Lower leg skin (tissue), 3 donors: ENCODE measurements at regions not wholly inside any gene's neighbourhood (a gene's known extent, or its start where the extent isn't known, plus 50 kb on each side); places are given as distances from the start of the nearest gene placed in this dataset.

Source experiments
- POLR2A ChIP-seq, 2 donors: fragments of 450-650 bp; IDR thresholded peaks; one replicate each; pipeline ENCODE4 v1.6.1; 2016 to 2017; ENCODE audit warnings: antibody characterized with exemption in 2 of 2, mild to moderate bottlenecking in 1 of 2, moderate library complexity in 1 of 2
- TF ChIP-seq, protein P1 (sequence below), 3 donors: fragments of 450-650 bp; IDR thresholded peaks; one replicate each; pipeline ENCODE4 v1.5.1; 2016; ENCODE audit warnings: antibody characterized with exemption in 3 of 3, mild to moderate bottlenecking in 3 of 3, moderate library complexity in 2 of 3

DNA sequence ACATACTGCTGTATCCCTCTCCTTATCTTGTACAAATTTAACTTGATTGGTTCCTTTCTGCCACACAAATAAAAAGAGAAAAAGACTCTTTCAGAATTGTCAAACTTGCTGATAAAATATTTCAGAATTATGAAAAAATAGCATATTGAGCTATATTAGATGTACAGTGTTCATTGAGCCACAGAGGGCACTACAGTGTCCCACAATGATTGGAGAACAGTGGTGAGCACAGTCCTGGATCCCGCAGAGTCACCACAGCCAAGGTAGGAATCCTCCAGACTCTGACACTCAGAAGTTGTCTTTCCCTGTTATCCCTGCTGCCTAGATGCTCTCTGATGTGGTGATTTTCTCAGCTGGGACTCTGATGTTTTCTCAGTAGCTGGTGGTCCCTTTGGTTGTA, 1281.3 kb upstream of the ZEB2 start:
- TF ChIP-seq, protein P1, sequence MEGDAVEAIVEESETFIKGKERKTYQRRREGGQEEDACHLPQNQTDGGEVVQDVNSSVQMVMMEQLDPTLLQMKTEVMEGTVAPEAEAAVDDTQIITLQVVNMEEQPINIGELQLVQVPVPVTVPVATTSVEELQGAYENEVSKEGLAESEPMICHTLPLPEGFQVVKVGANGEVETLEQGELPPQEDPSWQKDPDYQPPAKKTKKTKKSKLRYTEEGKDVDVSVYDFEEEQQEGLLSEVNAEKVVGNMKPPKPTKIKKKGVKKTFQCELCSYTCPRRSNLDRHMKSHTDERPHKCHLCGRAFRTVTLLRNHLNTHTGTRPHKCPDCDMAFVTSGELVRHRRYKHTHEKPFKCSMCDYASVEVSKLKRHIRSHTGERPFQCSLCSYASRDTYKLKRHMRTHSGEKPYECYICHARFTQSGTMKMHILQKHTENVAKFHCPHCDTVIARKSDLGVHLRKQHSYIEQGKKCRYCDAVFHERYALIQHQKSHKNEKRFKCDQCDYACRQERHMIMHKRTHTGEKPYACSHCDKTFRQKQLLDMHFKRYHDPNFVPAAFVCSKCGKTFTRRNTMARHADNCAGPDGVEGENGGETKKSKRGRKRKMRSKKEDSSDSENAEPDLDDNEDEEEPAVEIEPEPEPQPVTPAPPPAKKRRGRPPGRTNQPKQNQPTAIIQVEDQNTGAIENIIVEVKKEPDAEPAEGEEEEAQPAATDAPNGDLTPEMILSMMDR (IDR thresholded peaks at IDR 0.05) = no peak
- TF ChIP-seq POLR2A (IDR thresholded peaks at IDR 0.05) = no peak
